A549 (cell line): ENCODE measurements at regions not wholly inside any gene's neighbourhood (a gene's known extent, or its start where the extent isn't known, plus 50 kb on each side); places are given as distances from the start of the nearest gene placed in this dataset.
A peak's percentile ranks its signal among the peaks of the same experiment; 100 is the strongest.

Experiments
- ATAC-seq, 2 experiments: fragments of 200-7000 bp in 1 of 2; fragments of >200 bp in 1 of 2; cut with Nextera tagmentation in 1 of 2; cut with Tn5 transposase in 1 of 2; 3 replicates each; pipeline versions ENCODE4 v1.8.0 to v1.9.1; 2018 to 2020; ENCODE audit warnings: mild to moderate bottlenecking in 1 of 2, moderate library complexity in 1 of 2
- CTCF ChIA-PET: fragments of 300-600 bp; sonication (Branson Sonifier 250); formaldehyde crosslinking; extraction: SDS; loops from one replicate; lab custom pipeline; 2021; ENCODE audit warnings: antibody characterized with exemption, inconsistent platforms; lab: Yijun Ruan, JAX
- POLR2A ChIA-PET: fragments of 350-600 bp; formaldehyde crosslinking; extraction: SDS; loops from one replicate; lab custom pipeline; 2021; ENCODE audit warnings: antibody characterized with exemption, inconsistent platforms; lab: Yijun Ruan, JAX
- DNase-seq, 2 experiments: peaks; one replicate each; pipeline versions ENCODE4 v3.0.0 to v3.0.0-alpha.2; 2011 to 2016; ENCODE audit warnings: low read depth in 1 of 2, low spot score in 1 of 2
- FAIRE-seq: peaks from 2 replicates; lab custom pipeline; 2011; peaks lifted over from hg19 to GRCh38; lab: Jason Lieb, UNC
- H3K27ac ChIP-seq, 2 experiments: fragments of >200 bp; sonication (Bioruptor Twin); formaldehyde crosslinking; 3 replicates each; pipeline ENCODE4 v1.5.1; 2016 to 2017
- H3K4me1 ChIP-seq: fragments of >200 bp; sonication (Bioruptor Twin); formaldehyde crosslinking; 3 replicates; pipeline ENCODE4 v1.6.1; 2016
- H3K4me2 ChIP-seq: fragments of >200 bp; sonication (Bioruptor Twin); formaldehyde crosslinking; 3 replicates; pipeline ENCODE4 v1.6.1; 2016
- H3K4me3 ChIP-seq: fragments of >200 bp; sonication (Bioruptor Twin); formaldehyde crosslinking; 3 replicates; pipeline ENCODE4 v1.5.1; 2016
- H3K9me3 ChIP-seq: fragments of >200 bp; sonication (Bioruptor Twin); formaldehyde crosslinking; 3 replicates; pipeline ENCODE4 v1.6.1; 2016
- ATOH8 ChIP-seq: fragments of 250-450 bp; sonication (Bioruptor Pico); IDR thresholded peaks from 2 replicates; pipeline ENCODE4 v1.5.0; 2020; ENCODE audit warnings: low read depth, mild to moderate bottlenecking, moderate library complexity
- BCL3 ChIP-seq: fragments of >200 bp; sonication (Bioruptor Twin); formaldehyde crosslinking; IDR thresholded peaks from 3 replicates; pipeline ENCODE4 v1.6.1; 2016
- CBX8 ChIP-seq: fragments of 200-600 bp; sonication (generic); IDR thresholded peaks from 2 replicates; pipeline ENCODE4 v1.6.1; 2016
- CEBPB ChIP-seq, 2 experiments: fragments of >200 bp in 1 of 2; sonication (Bioruptor Twin) in 1 of 2; formaldehyde crosslinking in 1 of 2; IDR thresholded peaks; 2 replicates each; pipeline ENCODE4 v1.6.1; 2012 to 2016
- CHD4 ChIP-seq: fragments of 200-600 bp; sonication (generic); IDR thresholded peaks from 2 replicates; pipeline ENCODE4 v1.6.1; 2016; ENCODE audit warnings: antibody characterized with exemption, mild to moderate bottlenecking, borderline replicate concordance
- E2F6 ChIP-seq: IDR thresholded peaks from 2 replicates; pipeline ENCODE4 v1.6.1; 2012; ENCODE audit warnings: low read depth, borderline replicate concordance
- ESRRA ChIP-seq: fragments of 150-350 bp; IDR thresholded peaks from 2 replicates; pipeline ENCODE4 v1.6.1; 2014; ENCODE audit warnings: mild to moderate bottlenecking, low read length, borderline replicate concordance
- FOSL2 ChIP-seq, 2 experiments: fragments of 450-650 bp in 1 of 2; fragments of >200 bp in 1 of 2; sonication (Bioruptor Twin) in 1 of 2; formaldehyde crosslinking; IDR thresholded peaks; 2 replicates each; pipeline versions ENCODE4 v1.5.0 to v1.6.1; 2016 to 2020; ENCODE audit warnings: mild to moderate bottlenecking in 1 of 2, moderate library complexity in 1 of 2
- FOXS1 ChIP-seq: fragments of 250-450 bp; sonication (Bioruptor Pico); IDR thresholded peaks from 2 replicates; pipeline ENCODE4 v1.5.0; 2020; ENCODE audit warnings: mild to moderate bottlenecking, moderate library complexity
- HOXB13 ChIP-seq: fragments of 250-450 bp; sonication (Bioruptor Pico); IDR thresholded peaks from 2 replicates; pipeline ENCODE4 v1.5.0; 2020; ENCODE audit warnings: low read depth, mild to moderate bottlenecking, moderate library complexity
- HOXB5 ChIP-seq: fragments of 250-450 bp; sonication (Bioruptor Pico); IDR thresholded peaks from 2 replicates; pipeline ENCODE4 v1.5.0; 2020; ENCODE audit warnings: mild to moderate bottlenecking, moderate library complexity
- JUN ChIP-seq, 2 experiments: fragments of >200 bp; sonication (Bioruptor Twin); formaldehyde crosslinking; IDR thresholded peaks; 2 replicates in 1 of 2; 3 replicates in 1 of 2; pipeline ENCODE4 v1.6.1; 2016 to 2017
- JUNB ChIP-seq: fragments of >200 bp; sonication (Bioruptor Twin); formaldehyde crosslinking; IDR thresholded peaks from 2 replicates; pipeline ENCODE4 v1.6.1; 2016
- KDM5A ChIP-seq: fragments of 200-600 bp; sonication (generic); IDR thresholded peaks from 2 replicates; pipeline ENCODE4 v1.6.1; 2016; ENCODE audit warnings: antibody characterized with exemption, mild to moderate bottlenecking
- MAFK ChIP-seq: fragments of 450-650 bp; IDR thresholded peaks from 2 replicates; pipeline ENCODE4 v1.6.1; 2014; ENCODE audit not compliant: partially characterized antibody
- NPAS2 ChIP-seq: fragments of 250-450 bp; sonication (Bioruptor Pico); IDR thresholded peaks from 2 replicates; pipeline ENCODE4 v1.8.0; 2022; ENCODE audit warnings: mild to moderate bottlenecking, moderate library complexity, borderline replicate concordance
- NR3C1 ChIP-seq: fragments of >200 bp; sonication (Bioruptor Twin); formaldehyde crosslinking; IDR thresholded peaks from 3 replicates; pipeline ENCODE4 v1.6.1; 2017
- POLR2AphosphoS2 ChIP-seq: conservative IDR thresholded peaks from 2 replicates; pipeline ENCODE4 v1.6.1; 2012; ENCODE audit warnings: low read length, improper control_type of control experiment, inconsistent platforms
- RARB ChIP-seq: fragments of 250-450 bp; sonication (Bioruptor Pico); IDR thresholded peaks from 2 replicates; pipeline ENCODE4 v1.8.0; 2021; ENCODE audit warnings: mild to moderate bottlenecking, moderate library complexity
- RFX5 ChIP-seq: fragments of 450-650 bp; IDR thresholded peaks from 2 replicates; pipeline ENCODE4 v1.7.1; 2014; ENCODE audit warnings: antibody characterized with exemption, mild to moderate bottlenecking, moderate library complexity
- RNF2 ChIP-seq: fragments of 200-600 bp; sonication (generic); IDR thresholded peaks from 2 replicates; pipeline ENCODE4 v1.6.1; 2016; ENCODE audit warnings: low read depth, mild to moderate bottlenecking, antibody characterized with exemption, moderate library complexity, borderline replicate concordance
- SMC3 ChIP-seq: fragments of >200 bp; sonication (Bioruptor Twin); formaldehyde crosslinking; IDR thresholded peaks from 3 replicates; pipeline ENCODE4 v1.6.1; 2018; ENCODE audit warnings: inconsistent platforms
- TP53 ChIP-seq: fragments of 250-450 bp; sonication (Bioruptor Pico); IDR thresholded peaks from 2 replicates; pipeline ENCODE4 v1.5.0; 2021; ENCODE audit warnings: mild to moderate bottlenecking, moderate library complexity
- ZFP36 ChIP-seq: fragments of 450-650 bp; IDR thresholded peaks from 2 replicates; pipeline ENCODE4 v1.6.1; 2014; ENCODE audit warnings: borderline replicate concordance; ENCODE audit not compliant: partially characterized antibody
- ZNF302 ChIP-seq: fragments of 250-450 bp; sonication (Bioruptor Pico); IDR thresholded peaks from 2 replicates; pipeline ENCODE4 v1.9.0; 2021; ENCODE audit warnings: inconsistent platforms, mild to moderate bottlenecking, moderate library complexity
- WGBS: methylation state at CpG from one replicate; pipeline ENCODE4 v1.1.6; 2017; ENCODE audit errors: missing lambda C conversion rate; 5-methylcytosine and 5-hydroxymethylcytosine counted together
- TF ChIP-seq, protein P1 (sequence below): fragments of 250-450 bp; sonication (Bioruptor Pico); IDR thresholded peaks from 2 replicates; pipeline ENCODE4 v1.5.0; 2021; ENCODE audit warnings: mild to moderate bottlenecking, moderate library complexity, borderline replicate concordance

GRCh38 chr10:124152139-124153022 lies 59.0 kb upstream of the CHST15 start (continued):
- TF ChIP-seq POLR2AphosphoS2 (no peak), CHD4 (no peak), JUNB (no peak), MAFK (peak; percentile 70), NPAS2 (0 out of 2 replicates have a peak, but pooled peaks have one; percentile 39), TP53 (CRISPR knock-in tag) (no peak), NR3C1 (no peak), FOXS1 (CRISPR knock-in tag) (no peak), RFX5 (no peak), RNF2 (no peak), BCL3 (peak; percentile 7; the same call in 1 of the 3 replicates), FOSL2 (IDR thresholded peaks at IDR 0.05) (no peak), FOSL2 (CRISPR knock-in tag; IDR thresholded peaks at IDR 0.05) (peak; percentile 77)

GRCh38 chr10:124151466-124152095 lies 58.2 kb upstream of the CHST15 start:
- no peak for FAIRE-seq
- WGBS, result 96% methylated on average over 11 of the region's 11 CpGs
- ATAC-seq, result no peak
- ChIA-PET CTCF (interaction anchor here (1.0 to 2.3 kb wide), 9 partner anchors 15 to 261 kb away, joined by 3 to 12 read pairs (median 4); partner anchors contain the start of gene CHST15), POLR2A (interaction anchor here (1.9 to 2.6 kb wide), 5 partner anchors 25 to 156 kb away, joined by 8 to 30 read pairs (median 13); partner anchors contain the start of gene CHST15)
- H3K4me3 ChIP-seq, result no peak overlapping the region
- peak overlapping the region; percentile 88 for H3K4me2 ChIP-seq
- peak overlapping the region; percentile 95 to 97 for H3K27ac ChIP-seq
- no peak for TF ChIP-seq JUN (IDR thresholded peaks at IDR 0.05)
- no peak for DNase-seq
- H3K4me1 ChIP-seq, result peaks cover 36% of the 10 kb centered on the region
- no peaks in the 10 kb centered on the region for H3K9me3 ChIP-seq

DNA sequence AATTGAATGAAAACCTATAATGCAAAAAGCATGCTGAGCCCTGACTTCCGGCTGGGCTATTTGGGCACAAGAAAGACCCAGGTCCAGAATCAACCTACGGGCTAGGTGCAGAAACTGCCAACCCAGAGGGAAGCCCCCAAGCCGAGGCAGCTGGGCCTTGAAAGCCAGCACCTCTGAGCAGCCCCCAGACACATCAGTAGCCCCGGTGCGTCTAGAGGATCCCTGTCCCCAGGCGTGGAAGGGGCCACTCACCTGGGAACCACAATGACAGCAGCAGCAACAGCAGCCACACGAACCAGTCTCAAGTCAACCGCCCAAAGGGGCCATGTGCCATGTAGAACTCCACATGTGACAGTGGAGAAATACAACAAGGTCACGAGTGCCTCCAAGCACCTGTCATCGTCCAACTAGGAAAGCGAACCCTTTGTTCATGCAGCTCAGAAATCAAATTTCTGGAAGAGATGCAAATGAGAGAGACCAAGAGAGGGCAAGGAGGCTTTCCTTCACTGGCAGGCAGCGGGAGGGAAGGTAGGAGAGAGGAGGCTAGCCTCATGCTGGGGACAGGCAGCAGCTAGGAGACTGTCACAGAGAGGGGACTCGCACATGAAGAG lies 57.5 kb upstream of the CHST15 start:
- FAIRE-seq, result no peak
- H3K27ac ChIP-seq, result peak overlapping the region; percentile 95 to 97
- H3K4me2 ChIP-seq, result no peak overlapping the region
- POLR2A ChIA-PET, result interaction anchor here (2.3 to 2.6 kb wide), 3 partner anchors 25 to 156 kb away, joined by 13 to 30 read pairs (median 21); partner anchors contain the start of gene CHST15
- WGBS, result 97% methylated on average over 13 of the region's 13 CpGs
- no peak overlapping the region for H3K4me3 ChIP-seq
- no peak for DNase-seq
- TF ChIP-seq RARB (no peak), ZNF302 (CRISPR knock-in tag) (no peak), TP53 (CRISPR knock-in tag) (no peak), HOXB13 (CRISPR knock-in tag) (no peak), FOXS1 (CRISPR knock-in tag) (no peak), NPAS2 (no peak), KDM5A (no peak), ESRRA (no peak), HOXB5 (CRISPR knock-in tag) (no peak), ZFP36 (no peak), E2F6 (no peak), CEBPB (IDR thresholded peaks at IDR 0.05) (no peak), SMC3 (no peak), JUNB (no peak), JUN (IDR thresholded peaks at IDR 0.05) (no peak), CBX8 (no peak), ATOH8 (CRISPR knock-in tag) (no peak)
- TF ChIP-seq, protein P1, sequence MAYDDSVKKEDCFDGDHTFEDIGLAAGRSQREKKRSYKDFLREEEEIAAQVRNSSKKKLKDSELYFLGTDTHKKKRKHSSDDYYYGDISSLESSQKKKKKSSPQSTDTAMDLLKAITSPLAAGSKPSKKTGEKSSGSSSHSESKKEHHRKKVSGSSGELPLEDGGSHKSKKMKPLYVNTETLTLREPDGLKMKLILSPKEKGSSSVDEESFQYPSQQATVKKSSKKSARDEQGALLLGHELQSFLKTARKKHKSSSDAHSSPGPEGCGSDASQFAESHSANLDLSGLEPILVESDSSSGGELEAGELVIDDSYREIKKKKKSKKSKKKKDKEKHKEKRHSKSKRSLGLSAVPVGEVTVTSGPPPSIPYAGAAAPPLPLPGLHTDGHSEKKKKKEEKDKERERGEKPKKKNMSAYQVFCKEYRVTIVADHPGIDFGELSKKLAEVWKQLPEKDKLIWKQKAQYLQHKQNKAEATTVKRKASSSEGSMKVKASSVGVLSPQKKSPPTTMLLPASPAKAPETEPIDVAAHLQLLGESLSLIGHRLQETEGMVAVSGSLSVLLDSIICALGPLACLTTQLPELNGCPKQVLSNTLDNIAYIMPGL (CRISPR knock-in tag), result no peak
- no peak for ATAC-seq
- CTCF ChIA-PET, result interaction anchor here (0.9 to 2.3 kb wide), 4 partner anchors 44 to 238 kb away, joined by 3 to 11 read pairs (median 3); no protein-coding TSS in a partner anchor
- no peaks in the 10 kb centered on the region for H3K9me3 ChIP-seq
- peaks cover 30% of the 10 kb centered on the region for H3K4me1 ChIP-seq
